ENCODE measurements at regions not wholly inside any gene's neighbourhood (a gene's known extent, or its start where the extent isn't known, plus 50 kb on each side); places are given as distances from the start of the nearest gene placed in this dataset.

DNA sequence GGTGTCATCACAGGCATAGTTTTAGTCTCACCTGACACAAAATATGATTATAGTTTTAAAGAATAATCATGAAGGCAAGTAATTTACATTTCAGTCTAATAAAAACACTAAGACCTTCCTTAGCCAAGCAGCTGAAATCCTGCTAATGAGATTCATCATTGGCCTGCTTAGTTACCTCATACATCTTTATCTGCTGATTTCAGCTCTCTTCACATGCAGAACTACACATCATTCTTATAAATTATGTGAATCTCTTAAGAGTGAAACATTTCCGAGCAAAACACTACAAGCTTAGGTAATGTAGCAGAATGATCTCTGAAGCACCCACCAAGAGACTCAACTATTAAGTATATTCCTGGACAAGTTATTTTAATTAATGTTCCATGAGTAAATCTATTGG is 198.1 kb downstream of the DPY19L2 start:
- TF ChIP-seq TAF1 (IDR thresholded peaks at IDR 0.05; ENCODE audit: low read depth) = no peak
- TF ChIP-seq FOXM1 (IDR thresholded peaks at IDR 0.05; ENCODE audit: borderline replicate concordance, low read depth) = no peak
- TF ChIP-seq TEAD4 (IDR thresholded peaks at IDR 0.05) = no peak
- no peak for TF ChIP-seq EP300 (IDR thresholded peaks at IDR 0.05; ENCODE audit: borderline replicate concordance)
- no peak for TF ChIP-seq NFIC (IDR thresholded peaks at IDR 0.05)
- no peak for TF ChIP-seq CEBPB (IDR thresholded peaks at IDR 0.05)
- TF ChIP-seq, protein P1, sequence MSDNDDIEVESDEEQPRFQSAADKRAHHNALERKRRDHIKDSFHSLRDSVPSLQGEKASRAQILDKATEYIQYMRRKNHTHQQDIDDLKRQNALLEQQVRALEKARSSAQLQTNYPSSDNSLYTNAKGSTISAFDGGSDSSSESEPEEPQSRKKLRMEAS (IDR thresholded peaks at IDR 0.05) = no peak
- no peak for TF ChIP-seq EGR1 (IDR thresholded peaks at IDR 0.05)
- TF ChIP-seq, protein P2, sequence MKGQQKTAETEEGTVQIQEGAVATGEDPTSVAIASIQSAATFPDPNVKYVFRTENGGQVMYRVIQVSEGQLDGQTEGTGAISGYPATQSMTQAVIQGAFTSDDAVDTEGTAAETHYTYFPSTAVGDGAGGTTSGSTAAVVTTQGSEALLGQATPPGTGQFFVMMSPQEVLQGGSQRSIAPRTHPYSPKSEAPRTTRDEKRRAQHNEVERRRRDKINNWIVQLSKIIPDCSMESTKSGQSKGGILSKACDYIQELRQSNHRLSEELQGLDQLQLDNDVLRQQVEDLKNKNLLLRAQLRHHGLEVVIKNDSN (IDR thresholded peaks at IDR 0.05) = no peak
- no peak for TF ChIP-seq YY1 (IDR thresholded peaks at IDR 0.05; ENCODE audit: low read depth)
- no peak for TF ChIP-seq TCF12 (IDR thresholded peaks at IDR 0.05; ENCODE audit: low read depth)
- TF ChIP-seq CREB1 (IDR thresholded peaks at IDR 0.05; ENCODE audit: low read depth) = no peak
- TF ChIP-seq RAD21 (IDR thresholded peaks at IDR 0.05; ENCODE audit: low read depth) = no peak
- TF ChIP-seq, protein P3, sequence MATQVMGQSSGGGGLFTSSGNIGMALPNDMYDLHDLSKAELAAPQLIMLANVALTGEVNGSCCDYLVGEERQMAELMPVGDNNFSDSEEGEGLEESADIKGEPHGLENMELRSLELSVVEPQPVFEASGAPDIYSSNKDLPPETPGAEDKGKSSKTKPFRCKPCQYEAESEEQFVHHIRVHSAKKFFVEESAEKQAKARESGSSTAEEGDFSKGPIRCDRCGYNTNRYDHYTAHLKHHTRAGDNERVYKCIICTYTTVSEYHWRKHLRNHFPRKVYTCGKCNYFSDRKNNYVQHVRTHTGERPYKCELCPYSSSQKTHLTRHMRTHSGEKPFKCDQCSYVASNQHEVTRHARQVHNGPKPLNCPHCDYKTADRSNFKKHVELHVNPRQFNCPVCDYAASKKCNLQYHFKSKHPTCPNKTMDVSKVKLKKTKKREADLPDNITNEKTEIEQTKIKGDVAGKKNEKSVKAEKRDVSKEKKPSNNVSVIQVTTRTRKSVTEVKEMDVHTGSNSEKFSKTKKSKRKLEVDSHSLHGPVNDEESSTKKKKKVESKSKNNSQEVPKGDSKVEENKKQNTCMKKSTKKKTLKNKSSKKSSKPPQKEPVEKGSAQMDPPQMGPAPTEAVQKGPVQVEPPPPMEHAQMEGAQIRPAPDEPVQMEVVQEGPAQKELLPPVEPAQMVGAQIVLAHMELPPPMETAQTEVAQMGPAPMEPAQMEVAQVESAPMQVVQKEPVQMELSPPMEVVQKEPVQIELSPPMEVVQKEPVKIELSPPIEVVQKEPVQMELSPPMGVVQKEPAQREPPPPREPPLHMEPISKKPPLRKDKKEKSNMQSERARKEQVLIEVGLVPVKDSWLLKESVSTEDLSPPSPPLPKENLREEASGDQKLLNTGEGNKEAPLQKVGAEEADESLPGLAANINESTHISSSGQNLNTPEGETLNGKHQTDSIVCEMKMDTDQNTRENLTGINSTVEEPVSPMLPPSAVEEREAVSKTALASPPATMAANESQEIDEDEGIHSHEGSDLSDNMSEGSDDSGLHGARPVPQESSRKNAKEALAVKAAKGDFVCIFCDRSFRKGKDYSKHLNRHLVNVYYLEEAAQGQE (IDR thresholded peaks at IDR 0.05; ENCODE audit: low read depth) = no peak

DNA sequence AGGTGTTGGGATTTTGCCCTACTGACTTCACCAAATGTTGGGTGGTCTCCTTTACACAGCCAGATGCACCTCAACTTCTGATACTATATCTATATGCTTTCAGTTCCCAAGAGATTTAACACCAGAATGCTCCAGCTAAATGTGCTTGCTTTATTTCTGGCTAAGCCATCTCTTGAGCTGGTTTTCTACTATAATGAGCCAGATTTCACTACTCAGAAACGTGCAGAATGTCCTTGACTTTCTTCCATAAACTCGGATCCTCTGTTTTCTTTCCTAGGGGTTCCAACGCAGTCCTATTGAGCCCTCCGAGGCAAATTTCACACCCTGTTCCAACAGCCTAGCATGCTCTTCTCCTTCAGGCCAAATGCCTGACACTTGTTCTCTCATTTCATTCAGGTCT is 200.3 kb downstream of the DPY19L2 start:
- TF ChIP-seq YY1 (IDR thresholded peaks at IDR 0.05; ENCODE audit: low read depth) (no peak), EP300 (IDR thresholded peaks at IDR 0.05; ENCODE audit: borderline replicate concordance) (no peak), TCF12 (IDR thresholded peaks at IDR 0.05; ENCODE audit: low read depth) (no peak), FOXM1 (IDR thresholded peaks at IDR 0.05; ENCODE audit: borderline replicate concordance, low read depth) (no peak), NFIC (IDR thresholded peaks at IDR 0.05) (no peak), CREB1 (IDR thresholded peaks at IDR 0.05; ENCODE audit: low read depth) (no peak), CEBPB (IDR thresholded peaks at IDR 0.05) (no peak), ZBTB7A (IDR thresholded peaks at IDR 0.05; ENCODE audit: low read depth) (no peak), EGR1 (IDR thresholded peaks at IDR 0.05) (no peak)

DNA sequence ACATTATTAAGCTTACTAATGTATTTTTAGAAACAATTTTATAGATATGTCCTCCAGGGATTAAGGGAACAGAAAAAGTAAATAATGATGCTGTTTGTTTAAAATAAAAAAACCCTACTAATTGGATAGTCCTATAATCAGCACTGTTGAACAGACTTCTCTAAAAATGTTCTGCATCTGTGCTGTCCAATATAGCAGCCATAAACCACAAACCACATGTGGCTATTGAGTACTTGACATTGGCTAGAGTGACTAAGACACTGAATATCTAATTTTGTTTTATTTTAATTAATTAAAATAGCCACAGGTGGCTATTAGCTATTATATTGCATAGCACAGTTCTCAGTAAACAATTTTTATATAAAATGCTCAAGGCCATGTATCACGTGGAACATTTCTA is 210.4 kb downstream of the DPY19L2 start:
- TF ChIP-seq FOXM1 (IDR thresholded peaks at IDR 0.05; ENCODE audit: borderline replicate concordance, low read depth) (no peak), CEBPB (IDR thresholded peaks at IDR 0.05) (no peak), EP300 (IDR thresholded peaks at IDR 0.05; ENCODE audit: borderline replicate concordance) (no peak), TCF12 (IDR thresholded peaks at IDR 0.05; ENCODE audit: low read depth) (no peak), CREB1 (IDR thresholded peaks at IDR 0.05; ENCODE audit: low read depth) (no peak), TAF1 (IDR thresholded peaks at IDR 0.05; ENCODE audit: low read depth) (no peak)
- TF ChIP-seq, protein P3 (IDR thresholded peaks at IDR 0.05; ENCODE audit: low read depth) = no peak

DNA sequence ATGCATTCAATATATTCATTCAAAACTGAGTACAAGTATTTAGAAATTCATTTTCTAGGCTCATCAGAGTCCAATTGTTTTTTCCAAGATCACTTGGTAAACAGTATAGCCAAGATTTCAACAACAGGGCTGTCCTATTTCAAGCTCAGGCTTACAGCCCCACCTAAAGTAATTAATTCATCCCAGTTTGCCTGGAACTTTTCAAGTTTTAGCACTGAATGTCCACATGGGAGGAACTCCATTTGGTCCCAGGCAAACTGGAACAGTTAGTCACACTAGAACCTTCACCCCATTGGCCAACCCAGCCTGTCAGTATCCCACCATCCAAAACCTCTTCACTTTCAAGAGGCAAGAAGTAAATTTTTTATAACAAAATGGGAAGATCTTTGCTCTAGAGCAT is 210.9 kb downstream of the DPY19L2 start:
- TF ChIP-seq TCF12 (IDR thresholded peaks at IDR 0.05; ENCODE audit: low read depth) (no peak), RAD21 (IDR thresholded peaks at IDR 0.05; ENCODE audit: low read depth) (no peak), CEBPB (IDR thresholded peaks at IDR 0.05) (no peak), ZBTB7A (IDR thresholded peaks at IDR 0.05; ENCODE audit: low read depth) (no peak), EP300 (IDR thresholded peaks at IDR 0.05; ENCODE audit: borderline replicate concordance) (no peak), FOXM1 (IDR thresholded peaks at IDR 0.05; ENCODE audit: borderline replicate concordance, low read depth) (no peak), TEAD4 (IDR thresholded peaks at IDR 0.05) (no peak), NFIC (IDR thresholded peaks at IDR 0.05) (no peak), CREB1 (IDR thresholded peaks at IDR 0.05; ENCODE audit: low read depth) (no peak), TAF1 (IDR thresholded peaks at IDR 0.05; ENCODE audit: low read depth) (no peak)
- TF ChIP-seq, protein P1 (IDR thresholded peaks at IDR 0.05) = no peak
- TF ChIP-seq, protein P3 (IDR thresholded peaks at IDR 0.05; ENCODE audit: low read depth) = no peak
- TF ChIP-seq, protein P2 (IDR thresholded peaks at IDR 0.05) = no peak
